Left renal cortex interstitium (tissue), 4 donors: ENCODE measurements at regions not wholly inside any gene's neighbourhood (a gene's known extent, or its start where the extent isn't known, plus 50 kb on each side); places are given as distances from the start of the nearest gene placed in this dataset.

Source experiments
- DNase-seq, 4 donors: peaks; one replicate each; pipeline ENCODE4 v3.0.0-alpha.2; 2013; ENCODE audit warnings: low read depth in 4 of 4, low spot score in 2 of 4, missing footprints in 1 of 4

DNA sequence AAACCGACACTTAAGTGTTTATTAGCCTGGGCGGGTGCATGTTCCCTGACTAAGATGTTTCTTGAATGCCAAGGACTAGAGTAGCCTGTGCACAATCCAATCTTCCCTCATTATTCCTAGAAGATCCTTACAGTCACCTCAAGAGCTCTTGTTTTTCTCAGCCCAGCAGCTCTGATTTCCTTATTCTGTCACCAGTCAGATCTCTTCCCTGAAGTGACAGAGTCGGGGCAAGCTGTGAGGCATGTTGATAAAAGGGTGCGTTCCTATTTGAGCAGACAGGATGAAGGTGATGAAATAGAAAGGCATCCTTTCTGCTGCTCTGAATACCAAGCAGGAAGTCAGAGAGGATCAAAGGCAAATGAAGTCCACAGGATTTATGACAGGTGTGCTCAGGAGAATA is 125.6 kb upstream of the MCTP2 start:
- no peak for DNase-seq

DNA sequence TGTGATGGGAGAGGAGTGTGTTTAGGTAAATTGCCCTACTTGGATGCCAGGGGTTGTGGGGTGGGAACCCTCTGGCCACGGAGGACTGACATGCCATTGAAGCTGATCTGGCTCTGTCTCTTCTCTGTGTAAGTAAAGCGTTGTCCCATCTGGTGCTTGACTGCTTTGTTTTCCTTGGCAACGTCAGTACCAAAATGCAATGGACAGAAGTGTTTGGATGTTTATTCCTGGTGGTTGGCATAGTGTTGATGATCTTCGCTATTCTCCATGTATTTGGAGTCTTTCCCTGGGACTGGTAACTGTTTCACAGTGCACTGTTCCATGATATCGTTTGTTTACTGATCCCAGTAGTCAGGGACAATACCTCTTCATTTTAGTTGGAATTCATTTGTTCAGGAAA is 130.5 kb upstream of the MCTP2 start:
- no peak for DNase-seq

DNA sequence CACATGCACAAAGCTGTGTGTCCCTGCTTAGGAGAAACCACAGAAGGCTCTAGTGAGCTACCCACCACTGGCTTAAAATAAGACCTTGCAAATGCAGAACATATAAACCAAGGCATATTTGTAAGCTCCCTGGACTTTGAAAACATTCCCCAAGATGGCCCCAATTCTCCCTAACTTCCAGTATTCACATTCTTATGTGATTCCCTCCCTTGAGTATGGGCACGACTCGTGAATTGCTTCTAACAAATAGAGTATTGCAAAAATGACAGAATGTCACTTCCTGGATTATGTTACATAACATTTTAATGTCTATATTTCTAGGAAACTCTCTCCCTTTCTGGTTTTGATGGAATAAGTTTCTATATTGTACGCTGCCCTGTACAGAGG is 131.8 kb upstream of the MCTP2 start:
- DNase-seq, result no peak

DNA sequence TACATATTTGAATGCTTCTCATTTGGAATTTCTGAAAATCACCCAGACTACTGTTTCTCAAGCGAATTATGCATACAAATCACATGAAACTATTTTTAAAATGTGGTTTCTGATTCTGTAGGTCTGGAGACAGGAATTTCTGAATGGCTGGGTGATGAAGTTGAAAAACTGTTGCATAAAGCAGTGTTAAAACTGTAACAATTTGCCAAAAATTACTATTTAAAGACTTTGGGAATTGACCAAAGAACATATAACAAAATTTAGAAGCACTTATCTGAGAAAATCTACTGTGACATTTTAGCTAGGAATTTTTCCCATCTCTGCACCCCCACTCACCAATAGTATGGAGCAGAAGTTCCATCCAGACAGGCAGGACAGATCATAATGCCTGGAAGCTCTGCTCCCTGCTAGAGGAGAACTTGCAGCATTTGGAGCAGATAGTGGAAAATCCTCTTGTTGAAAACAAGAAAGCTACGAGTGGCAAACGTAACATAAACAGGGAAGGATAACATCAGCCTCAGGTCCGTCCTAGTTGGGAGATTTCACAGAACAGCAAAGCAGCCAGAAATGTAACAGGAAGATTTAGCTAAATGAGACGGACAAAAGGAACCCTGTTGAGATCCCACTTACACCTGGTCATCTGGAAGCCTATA is 132.3 kb upstream of the MCTP2 start:
- DNase-seq, result no peak

DNA sequence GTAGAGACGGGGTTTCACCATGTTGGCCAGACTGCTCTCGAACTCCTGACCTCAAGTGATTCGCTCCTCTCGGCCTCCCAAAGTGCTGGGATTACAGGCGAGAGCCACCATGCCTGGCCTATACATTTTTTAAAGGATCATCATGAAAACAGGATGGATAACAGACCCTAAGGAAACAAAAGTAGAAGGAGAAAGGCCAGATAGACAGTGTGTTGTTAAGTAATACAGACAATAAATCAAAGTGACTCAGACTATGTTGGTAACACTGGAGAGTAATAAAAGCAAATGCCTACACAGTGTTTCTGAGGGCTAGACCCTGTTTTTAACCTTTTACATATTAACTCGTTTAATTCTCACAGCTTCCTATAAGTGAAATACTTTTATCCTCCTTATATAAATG is 133.8 kb upstream of the MCTP2 start:
- no peak for DNase-seq

DNA sequence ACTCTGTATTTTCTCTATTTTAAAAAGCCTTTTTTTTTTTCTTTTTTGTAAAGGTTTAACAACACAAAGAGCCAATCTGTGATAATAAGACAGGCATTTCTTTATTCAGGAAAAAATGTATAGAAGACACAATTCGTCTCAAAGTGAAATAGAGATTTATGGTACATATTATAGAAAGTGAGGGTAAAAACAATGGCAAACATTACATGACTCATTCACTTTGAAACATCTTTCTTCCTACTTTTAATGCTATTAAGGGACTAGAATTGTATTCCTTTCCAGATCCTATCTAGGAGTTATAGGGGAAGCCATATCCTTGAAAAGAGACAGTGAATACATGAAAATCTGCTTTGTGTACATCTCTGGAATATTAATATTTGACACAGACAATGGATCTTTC is 137.1 kb upstream of the MCTP2 start:
- DNase-seq, result no peak

DNA sequence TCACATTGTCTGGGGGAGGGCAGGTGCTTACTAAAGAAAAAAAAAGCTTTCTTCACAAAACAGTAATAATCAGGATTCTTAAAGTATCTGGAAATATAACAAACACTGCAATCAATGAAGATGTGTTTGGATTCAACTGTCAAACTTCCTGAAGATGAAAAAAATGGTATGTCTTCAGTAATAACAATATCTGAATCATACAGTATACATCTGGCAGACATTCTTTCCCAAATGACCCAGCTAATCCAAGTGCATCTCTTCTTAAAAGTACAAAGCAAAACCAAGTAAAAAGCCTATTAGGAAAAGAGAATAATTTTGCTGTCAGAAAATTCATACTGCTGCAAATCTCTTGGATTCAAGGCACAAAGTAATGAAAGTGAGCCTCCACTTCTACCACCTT is 145.0 kb upstream of the MCTP2 start:
- DNase-seq, result no peak

DNA sequence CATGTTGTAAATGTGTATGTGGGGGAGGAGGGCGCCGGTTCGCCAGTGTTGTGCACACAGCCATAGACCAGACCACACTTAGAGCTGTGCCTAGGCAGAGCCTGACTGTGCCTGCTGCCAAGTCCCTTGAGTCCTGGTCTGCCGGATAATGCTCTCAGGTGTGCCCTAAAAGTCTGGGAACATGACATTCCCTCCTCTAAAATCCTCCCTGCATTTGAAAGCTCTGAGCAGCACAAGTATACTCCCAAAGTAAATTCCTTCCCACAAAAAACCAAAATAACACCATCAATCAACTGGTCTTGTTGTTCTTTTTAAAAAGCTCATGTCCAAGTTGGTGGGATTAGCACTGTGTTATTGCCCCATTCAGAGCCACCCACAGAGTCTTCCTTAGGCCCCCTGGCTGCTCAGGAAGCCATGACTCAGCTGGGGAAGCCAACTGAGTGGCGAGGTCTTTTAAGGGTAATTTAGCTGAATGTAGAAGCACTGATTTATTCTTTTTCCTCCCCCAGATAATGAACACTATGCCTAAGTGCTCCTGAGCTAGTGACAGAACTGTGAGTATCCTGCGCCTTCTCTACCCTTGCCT is 147.8 kb upstream of the MCTP2 start:
- DNase-seq, result no peak

DNA sequence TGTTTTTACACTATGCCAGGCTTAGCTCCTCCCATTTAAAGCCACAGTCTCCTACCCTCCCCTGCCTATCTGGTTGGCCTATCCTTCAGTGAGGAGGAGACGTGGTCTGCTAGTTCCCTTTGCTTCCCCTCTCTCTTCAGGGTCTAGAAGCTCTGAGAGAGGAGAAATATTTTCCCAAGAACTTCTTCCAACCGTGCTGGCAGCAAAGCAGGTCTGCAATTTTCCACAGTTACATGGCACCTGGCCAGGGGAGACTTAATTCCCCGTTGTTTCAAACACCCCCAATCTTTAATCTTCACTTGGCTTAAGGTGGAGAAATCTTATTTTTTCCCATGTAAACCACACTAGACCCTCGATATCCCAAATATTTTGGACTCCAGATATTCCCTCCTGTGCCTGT is 149.5 kb upstream of the MCTP2 start:
- no peak for DNase-seq

DNA sequence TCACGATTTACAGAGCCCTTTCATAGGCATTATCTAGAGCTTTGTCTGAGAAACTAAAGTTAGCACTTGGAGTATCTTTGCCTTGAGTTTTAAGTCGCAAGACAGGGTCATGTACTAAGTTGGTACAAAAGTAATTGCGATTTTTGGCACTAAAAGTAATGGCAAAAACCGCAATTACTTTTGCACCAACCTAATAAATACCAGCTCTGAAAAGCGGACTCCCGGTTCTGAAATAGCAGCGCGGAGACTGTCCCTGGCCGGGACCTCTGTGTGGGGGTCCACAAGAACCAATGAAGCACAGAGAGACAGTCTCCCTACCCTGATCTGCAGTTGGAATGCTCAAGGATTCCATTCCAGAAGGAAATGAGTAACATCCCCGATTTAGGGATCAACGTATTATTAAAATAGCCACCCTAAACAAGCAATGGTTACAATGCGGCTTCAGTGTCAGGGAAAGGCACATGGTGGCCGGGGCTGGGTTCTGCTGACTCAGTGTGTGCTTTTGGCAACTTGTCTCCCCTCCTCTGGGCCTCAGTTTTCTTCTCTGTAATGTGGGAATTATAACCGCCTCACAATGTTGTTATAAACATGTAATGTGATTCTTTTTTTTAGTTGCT is 150.3 kb upstream of the MCTP2 start:
- no peak for DNase-seq

DNA sequence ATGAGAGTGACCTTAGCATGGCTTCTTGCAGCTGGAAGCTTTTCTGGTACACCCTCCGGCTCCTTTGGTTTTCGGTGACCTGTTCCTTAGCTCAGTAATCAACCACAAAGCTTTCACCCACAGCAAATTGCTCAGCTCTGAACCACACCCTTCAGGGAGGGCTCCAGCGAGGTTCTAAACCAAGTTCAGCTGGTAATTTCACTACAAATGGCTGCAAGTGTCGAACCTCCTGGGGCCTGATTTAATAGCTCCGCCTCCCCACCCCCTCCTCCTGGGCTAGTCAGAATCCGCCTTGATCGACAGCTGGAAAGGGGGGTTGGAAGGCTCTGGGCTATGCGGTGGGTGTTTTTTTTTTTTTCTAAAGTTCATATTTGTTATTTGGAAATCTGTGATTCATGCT is 150.9 kb upstream of the MCTP2 start:
- no peak for DNase-seq

DNA sequence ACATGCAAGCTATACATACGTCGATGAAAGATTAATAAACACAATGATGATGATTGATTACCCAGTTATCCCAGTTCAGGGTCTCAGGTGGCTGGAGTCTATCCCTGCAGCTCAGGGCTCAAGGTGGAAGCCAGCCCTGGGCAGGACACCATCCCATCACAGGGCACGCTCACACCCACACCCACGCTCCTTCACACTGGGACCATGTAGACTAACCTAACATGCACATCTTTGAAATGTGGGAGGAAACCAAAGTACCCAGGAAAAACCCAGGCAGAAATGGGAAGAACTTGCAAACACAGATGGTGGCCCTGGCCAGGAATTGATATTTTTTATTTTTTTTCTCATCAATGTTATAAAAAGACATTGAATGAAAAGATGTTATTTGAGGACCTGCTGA is 151.4 kb upstream of the MCTP2 start:
- DNase-seq, result no peak

DNA sequence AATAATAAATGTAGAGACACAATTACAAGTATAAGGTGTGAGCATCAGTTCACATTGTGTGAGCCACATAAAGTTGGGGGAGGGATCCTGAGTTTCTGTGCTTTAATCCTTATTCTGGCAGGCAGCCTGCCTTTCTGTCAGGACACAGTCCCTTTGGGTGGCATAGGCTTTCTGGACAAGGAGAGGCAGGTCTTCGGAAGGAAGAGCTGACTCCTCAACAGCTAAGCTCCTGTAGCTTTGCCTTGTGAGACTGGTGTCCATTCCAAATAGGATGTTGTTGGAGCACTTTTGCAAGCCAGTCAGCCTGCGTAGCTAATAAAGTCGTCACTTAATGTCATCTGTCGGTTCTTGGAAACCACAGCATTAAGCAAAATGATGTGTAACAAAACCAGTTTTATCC is 151.9 kb upstream of the MCTP2 start:
- no peak for DNase-seq

DNA sequence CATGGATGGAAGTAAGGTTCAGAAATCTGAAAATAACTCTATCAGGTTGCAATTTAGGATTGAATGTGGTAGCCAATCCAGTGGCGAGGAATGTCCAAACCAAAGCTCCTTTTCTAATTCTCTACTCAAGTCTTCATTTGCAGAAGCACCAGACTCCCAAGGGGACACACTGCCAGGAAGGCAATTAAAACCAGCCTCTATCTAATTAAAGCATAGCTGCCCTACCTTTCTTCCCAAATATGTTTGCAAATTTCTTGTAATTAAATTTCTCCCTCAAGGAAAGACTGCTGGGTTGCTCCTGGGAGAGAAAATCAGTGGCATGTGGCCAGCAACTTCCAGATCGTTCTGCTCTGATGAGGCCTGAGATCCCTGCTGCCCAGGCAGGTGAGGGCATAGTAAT is 153.4 kb upstream of the MCTP2 start:
- no peak for DNase-seq

DNA sequence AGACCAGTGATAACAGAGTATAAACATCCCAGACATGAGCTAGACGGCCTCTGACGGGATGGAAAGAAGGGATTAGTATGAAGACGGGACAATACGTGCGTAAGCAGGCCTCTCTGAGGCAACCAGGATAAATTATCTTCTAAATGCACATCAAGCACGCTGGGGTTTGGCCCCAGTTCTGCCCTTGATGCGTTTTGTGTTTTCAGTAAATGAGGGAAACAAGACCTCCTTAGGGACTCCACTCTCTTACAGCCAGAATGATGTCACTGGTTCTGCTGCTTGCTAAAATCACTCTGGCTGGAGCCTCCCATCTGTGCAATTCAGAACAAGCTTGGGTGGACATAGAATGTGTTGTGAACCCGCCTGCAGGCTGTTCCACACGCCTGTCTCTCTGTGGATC is 156.0 kb upstream of the MCTP2 start:
- no peak for DNase-seq

DNA sequence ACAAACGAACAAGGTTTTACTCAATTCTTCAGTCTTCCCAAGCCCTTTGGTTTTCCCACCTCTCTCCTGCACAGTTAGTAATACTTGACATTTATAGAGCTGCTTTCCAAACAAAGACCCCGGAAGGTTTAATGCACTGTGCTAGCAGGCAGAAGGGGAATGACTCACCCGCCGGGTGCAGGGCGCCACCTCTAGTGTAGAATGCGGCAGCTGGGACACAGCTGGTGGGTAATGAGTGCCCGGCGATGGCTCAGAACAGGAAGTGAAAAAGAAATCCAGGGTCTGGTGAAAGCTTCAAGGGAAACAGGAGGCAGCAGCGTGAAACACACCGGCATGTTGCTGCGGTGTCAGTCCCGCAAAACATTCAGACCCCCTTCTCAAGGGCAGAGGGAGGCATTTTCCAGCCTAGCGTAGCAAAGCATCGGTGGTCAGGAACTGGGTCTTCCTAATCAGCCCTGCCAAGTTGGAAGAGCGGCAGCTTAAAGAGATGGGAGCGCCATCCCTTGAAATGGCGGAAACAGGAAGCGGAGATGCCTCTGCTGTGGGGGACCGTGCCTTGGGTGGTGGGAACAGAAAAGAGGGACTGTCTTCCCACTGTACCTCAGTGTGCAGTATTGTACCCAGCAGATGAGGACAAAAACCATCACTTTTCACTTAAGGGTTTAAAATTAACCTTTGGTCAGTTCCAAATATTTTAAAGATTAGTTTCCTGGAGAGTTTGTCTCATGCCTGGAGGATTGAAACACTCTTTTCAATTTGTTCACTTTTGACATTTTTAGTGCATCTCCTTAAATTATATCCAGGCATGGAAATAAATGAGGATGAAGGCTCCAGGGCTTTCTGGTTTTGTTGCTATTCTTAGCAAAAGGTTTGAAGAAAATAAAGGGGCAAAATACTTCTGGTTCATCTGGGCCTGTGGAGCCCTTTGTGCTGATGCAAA is 160.7 kb upstream of the MCTP2 start:
- peak in 1 of 4 donors; percentile 11 for DNase-seq

DNA sequence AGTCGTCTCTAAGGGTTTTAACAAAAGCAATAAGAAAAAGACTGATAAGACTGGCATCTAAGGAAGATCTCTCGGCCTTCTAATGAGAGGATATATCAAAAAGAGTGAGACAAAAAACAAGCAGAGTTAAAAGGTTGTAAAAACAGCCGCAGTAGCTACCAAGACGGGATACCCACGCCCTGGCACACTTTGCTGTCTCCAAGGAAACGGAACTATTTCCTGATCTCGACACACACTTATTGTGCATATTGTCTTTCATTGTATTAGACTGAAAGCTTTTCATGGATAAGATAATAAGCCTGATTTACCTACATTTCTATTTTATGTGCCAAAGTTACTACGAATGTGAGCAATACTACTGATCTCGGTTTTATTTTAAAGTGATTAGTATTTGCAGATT is 161.5 kb upstream of the MCTP2 start:
- DNase-seq, result no peak

DNA sequence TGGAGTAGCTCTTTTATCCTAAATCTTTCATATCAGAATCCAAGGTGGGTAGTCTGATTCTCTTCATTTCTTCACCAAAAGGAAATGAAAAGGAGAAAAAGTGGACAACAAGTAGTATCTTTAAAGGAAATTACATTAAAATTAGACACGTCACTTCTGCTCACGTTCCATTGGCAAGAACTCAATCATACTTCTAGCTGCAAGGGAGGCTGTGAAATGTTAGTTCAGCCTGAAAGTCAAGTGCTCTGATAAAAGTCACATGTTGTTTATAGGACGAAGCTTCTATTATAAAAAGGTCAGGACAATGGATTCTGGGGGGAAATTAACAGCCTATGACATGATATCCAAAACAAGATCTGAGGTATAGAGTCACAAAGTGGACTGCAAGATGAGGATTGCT is 164.6 kb upstream of the MCTP2 start:
- no peak for DNase-seq

DNA sequence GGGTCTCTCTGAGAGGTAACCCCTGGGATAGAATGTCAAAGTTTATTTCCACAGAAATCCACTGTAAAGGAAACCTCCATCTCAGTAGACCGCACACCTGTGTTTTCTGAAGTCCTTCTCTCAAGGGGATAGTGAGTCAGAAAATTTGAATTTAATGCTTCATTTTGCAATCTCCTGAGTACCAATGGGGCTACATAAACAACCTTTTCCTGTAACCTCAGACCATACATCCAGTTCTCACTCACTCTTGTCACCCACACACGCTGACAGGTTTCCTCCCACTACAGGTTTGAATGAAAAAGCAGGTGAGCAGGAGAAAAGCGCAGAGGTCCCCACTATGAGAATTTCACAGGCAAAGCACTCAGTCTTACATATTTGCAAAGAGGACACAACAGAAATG is 165.3 kb upstream of the MCTP2 start:
- no peak for DNase-seq

DNA sequence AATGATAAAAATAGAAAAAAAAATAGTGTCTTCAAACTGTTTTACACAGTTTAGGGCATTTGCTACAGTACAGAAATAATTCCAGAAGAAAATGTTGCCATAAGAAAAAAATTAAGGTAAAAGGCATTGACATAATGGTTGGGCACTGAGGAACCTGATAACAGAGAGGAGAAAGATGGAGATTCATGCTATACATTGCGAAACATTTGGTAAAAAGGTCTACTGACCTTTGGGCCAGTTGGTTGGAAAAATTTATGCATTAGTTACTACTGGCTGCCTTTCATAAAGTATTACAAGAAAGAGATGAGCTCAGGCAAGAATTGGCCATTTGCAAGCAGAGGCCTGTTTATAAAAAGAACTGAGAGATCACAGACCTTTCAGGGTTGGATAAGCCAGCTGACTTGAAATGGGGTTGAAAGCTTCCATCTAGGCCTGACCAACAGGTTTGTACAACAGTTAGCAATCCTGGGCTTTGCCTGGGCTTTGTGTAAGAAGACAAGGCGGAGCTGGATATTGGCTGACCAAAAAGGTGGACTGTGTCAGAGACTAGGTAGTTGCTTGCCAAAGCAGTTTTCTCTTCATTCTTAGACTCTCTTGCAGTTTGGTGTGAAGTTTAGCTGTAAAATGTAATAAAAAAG is 166.6 kb upstream of the MCTP2 start:
- no peak for DNase-seq

DNA sequence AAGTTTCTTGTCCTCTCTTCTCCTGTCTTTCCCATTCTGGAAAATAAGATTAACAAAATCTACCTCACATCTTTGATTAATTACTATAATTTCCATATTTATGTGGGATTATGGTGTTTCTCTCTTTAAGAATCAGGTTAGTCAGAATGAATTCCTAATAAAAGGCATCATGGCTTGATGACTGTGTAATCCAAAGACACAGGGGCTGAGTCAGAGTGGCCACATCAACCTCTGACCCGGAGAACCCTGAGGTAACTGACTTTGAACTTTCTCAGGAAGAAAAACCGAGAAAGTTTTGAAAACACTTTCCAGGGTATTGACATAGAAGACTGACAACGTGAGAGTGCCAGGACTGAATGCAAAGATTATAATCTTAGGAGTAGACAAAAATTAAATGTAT is 170.3 kb upstream of the MCTP2 start:
- DNase-seq, result no peak
